Cardiac fibroblast (primary cell): ENCODE measurements at regions not wholly inside any gene's neighbourhood (a gene's known extent, or its start where the extent isn't known, plus 50 kb on each side); places are given as distances from the start of the nearest gene placed in this dataset.
"Not testable (repeated sequence)": the region's sequence is repeated elsewhere in the genome, so short reads cannot be mapped to it uniquely, and the experiment has no call there.

Experiments
- DNase-seq, 2 donors: peaks; one replicate each; pipeline versions ENCODE4 v3.0.0 to v3.0.0-alpha.2; 2010; ENCODE audit warnings: low read depth in 2 of 2
- H3K4me3 ChIP-seq, 2 donors: replicated peaks in 1 of 2; 1 replicate in 1 of 2; 2 replicates in 1 of 2; pipeline ENCODE4 v1.5.1; 2011; ENCODE audit warnings: low read depth in 2 of 2, low read length in 2 of 2, mild to moderate bottlenecking in 2 of 2, moderate library complexity in 1 of 2
- CTCF ChIP-seq: IDR thresholded peaks from one replicate; pipeline ENCODE4 v1.5.1; 2011; ENCODE audit warnings: low read depth, mild to moderate bottlenecking, low read length, inconsistent platforms

- no peak overlapping the region for H3K4me3 ChIP-seq
- no peak for DNase-seq
- no peak for TF ChIP-seq CTCF
Measured at GRCh38 chr1:30133414-30134055, 589.9 kb downstream of the MATN1 start.

GRCh38 chr1:30132602-30133286 lies 590.6 kb downstream of the MATN1 start:
- no peak overlapping the region for H3K4me3 ChIP-seq
- DNase-seq = no peak
- TF ChIP-seq CTCF = no peak

GRCh38 chr1:30130566-30130965 lies 592.8 kb downstream of the MATN1 start:
- not testable (repeated sequence) for H3K4me3 ChIP-seq, DNase-seq

- DNase-seq = no peak
- H3K4me3 ChIP-seq = no peak overlapping the region
- TF ChIP-seq CTCF = no peak
Measured at GRCh38 chr1:30130099-30130498, 593.3 kb downstream of the MATN1 start.

GRCh38 chr1:30129421-30130055 lies 593.8 kb downstream of the MATN1 start:
- no peak overlapping the region for H3K4me3 ChIP-seq
- TF ChIP-seq CTCF = no peak
- no peak for DNase-seq

GRCh38 chr1:30129001-30129408 lies 594.4 kb downstream of the MATN1 start:
- DNase-seq = peak in 1 of 2 donors; percentile 3
- no peak overlapping the region for H3K4me3 ChIP-seq
- TF ChIP-seq CTCF = no peak

- no peak for DNase-seq
- no peak for TF ChIP-seq CTCF
- no peak overlapping the region for H3K4me3 ChIP-seq
Measured at GRCh38 chr1:30126848-30127247, 596.5 kb downstream of the MATN1 start.
